Activated T-cell treated with anti-CD3 and anti-CD28 coated beads for 4 hours (primary cell): ENCODE measurements at regions not wholly inside any gene's neighbourhood (a gene's known extent, or its start where the extent isn't known, plus 50 kb on each side); places are given as distances from the start of the nearest gene placed in this dataset.

Source experiments
- DNase-seq: peaks from one replicate; pipeline ENCODE4 v3.0.0-alpha.2; 2020

DNA sequence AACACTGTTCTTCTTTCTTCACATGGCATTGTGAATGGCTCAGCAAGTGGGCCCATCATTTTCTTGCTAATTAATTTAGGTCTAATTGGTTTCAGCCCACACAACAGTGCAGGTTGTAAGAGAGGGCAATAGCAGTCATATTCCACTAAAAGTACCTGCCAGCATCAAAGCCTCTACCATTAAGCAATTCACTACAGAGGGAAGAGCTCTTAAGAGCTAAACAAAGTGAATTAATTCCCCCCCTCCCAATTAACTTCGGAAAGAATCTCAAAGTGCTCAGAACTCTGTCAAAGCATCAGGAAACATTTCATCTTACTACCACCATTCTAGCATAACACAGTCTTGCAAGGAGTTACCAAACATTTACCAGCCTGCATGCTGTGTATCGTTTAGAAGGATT is 133.9 kb upstream of the UBASH3B start:
- DNase-seq = no peak

DNA sequence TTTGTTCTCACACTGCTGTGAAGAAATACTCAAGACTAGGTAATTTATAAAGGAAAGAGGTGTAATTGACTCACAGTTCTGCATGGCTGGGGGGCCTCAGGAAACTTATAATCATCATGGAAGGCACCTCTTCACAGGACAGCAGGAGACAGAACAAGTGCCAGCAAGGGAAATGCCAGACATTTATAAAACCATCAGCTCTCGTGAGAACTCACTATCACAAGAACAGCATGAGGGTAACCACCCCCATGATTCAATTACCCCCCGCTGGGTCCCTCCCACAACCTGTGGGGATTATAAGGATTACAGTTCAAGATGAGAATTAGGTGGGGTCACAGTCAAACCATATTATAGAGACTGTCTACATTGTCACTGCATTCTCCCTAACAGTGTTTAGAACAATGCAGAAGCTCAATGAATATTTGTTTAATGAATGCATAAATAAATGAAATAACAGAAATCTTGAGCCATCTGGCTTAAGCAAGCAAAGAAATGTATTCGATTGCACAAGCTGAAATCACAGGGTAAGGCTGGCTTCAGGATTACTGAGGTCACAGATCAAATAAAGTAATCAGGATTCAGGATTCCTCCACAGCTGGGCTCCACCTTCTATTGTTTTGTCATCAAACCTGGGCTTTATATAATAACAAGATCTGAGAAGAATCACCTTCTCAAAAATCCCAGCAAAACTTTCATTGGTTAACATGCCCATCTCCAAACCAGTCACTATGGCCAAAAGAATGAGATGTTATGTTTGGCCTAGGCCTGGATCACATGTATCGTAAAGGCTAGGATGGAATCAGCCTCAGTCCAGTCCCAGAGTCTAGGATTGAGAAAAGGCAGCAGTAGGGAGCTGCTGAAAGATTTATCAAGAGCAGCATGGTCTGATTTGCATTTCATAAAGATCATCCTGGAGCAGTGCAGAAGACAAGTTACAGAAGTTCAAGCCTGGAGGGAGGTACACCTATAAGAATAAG is 137.8 kb upstream of the UBASH3B start:
- DNase-seq = no peak

DNA sequence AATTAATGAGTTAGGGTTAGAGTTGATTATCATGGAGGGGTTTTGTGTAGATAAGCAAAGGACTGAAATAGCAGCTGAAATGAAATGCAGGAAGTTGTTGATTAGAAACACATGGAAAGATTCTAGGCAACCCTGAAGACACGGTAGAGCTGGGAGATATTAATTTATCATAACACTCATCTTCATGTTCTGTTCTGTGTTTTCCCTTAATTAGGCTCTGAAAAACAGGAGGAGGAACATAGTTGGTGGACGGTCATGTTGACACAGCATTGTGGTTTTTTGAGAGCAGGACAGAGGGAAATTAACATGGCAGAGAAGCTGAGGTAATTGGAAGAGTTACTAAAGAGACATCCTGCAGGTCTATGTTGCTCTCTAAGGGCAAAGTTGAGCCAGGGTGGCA is 138.8 kb upstream of the UBASH3B start:
- DNase-seq = no peak

DNA sequence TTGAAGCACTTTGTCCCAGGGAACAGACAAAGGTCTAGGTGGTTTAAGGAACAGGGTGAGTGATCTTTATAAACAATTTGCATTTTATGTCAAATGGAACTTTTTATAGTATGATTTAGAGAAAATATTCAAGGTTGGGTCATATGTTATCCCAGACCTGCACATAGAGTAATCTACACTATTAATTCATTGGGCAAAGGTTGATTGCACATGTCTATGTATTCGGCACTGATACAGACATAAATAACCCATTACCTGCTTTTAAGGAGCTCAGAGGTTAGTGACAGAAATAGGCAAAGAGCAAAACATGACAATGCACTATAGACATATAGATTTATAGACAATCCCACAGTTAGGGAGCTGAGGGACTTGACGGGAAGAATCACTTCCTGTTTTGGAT is 141.5 kb upstream of the UBASH3B start:
- DNase-seq = no peak

DNA sequence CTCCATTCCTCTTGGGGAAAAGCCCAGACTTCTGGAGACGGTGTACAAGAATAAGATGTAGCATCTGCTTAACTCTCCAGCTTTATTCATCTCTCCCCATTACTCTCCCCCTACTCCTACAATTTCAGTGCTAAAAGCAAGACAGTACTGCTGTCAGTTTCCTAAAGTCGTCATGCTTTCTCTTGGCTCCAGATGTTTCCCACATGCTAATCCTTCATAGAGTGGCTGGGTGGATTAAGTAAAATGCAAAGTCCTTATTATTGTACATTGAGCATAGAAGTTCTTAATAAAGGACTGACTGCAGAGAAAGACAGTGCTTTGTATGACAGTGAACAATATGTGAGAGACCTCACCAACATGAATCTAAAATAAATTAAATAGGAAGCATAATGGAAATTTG is 142.2 kb upstream of the UBASH3B start:
- no peak for DNase-seq

DNA sequence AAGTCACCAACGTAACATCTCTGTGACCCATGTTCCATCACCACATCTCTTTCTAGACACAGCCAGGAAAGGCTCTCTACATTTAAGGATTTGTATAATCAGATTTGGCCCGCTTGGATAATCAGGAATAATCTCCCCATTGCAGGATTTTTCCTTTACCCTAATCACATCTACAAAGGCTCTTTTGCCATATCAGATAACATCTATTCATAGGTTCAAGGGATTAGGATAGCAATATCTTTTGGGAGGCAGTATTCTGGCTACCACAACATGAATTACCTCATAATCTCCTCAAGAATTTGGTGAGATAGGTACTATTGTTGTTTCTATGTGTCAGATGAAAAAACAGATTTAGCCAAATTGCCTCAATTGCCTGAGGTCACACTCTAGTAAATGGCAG is 142.8 kb upstream of the UBASH3B start:
- DNase-seq = no peak

DNA sequence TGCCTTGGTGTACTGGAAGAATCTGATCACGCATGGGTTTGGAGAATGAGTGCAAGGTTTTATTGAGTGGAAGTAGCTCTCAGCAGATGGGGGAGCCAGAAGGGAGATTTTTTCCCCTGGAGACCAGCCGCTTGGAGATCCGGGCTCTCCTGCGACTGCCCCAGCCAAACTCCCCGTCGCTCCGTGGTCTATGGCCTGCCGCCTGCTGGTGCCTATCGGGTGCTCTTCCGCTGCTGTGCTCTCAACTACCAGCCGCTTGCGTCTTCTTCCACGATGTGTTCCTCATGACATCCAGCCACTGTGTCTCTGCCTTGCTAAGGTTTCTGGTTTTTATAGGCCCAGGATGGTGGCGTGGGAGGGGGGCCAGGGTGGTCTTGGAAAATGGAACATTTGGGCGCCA is 145.6 kb upstream of the UBASH3B start:
- DNase-seq = no peak

DNA sequence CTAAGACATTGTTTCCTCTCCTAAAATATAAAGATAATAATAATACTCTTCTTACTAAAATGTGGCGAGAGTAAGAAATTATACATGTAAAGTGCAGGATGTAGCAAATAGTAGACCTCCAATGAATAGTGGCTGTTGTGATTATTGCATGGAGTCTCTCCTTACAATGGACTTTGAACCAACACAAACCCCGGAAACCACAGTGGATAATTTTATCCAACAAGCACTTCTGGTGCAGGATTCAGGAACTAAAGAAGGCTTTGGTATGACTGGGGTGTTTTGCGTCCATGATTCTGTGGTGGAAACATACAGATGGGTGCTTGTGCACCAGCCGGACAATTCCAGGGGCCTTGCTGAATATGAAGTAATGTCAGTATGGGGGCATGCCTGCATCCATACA is 146.4 kb upstream of the UBASH3B start:
- DNase-seq = no peak

DNA sequence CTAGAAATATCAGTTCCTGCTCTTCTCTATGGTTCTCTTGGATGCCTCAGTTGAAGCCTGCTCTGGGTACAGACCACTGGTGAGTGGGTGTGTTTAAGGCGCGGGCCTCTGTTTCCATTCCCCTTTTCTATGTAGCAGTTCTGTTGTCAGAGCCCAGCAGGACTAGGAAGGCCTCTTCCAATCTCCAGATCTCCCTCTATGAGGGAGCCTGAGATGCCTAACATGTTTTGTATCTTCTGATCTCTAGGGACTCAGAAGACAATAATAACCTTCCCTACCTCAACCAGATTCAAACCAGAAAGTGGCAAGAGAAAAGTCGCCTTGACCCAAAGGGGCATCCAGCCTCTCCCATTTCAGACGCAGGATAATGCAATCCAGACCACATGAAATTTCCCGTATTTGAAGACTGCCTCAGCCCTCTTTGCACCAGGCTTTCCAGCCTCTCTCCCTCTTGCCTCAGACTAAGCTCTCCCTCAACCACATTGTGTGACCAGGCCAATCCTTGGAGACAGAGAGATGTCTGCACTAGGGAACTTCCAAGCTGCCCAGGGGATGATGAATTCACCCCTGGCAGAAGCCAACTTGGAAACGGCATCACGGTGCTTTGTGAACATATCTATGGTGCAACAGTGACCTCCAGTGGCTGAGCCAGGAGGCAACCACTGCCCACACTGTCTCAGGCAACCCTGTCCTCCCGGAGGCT is 150.1 kb upstream of the UBASH3B start:
- peak; percentile 8 for DNase-seq

DNA sequence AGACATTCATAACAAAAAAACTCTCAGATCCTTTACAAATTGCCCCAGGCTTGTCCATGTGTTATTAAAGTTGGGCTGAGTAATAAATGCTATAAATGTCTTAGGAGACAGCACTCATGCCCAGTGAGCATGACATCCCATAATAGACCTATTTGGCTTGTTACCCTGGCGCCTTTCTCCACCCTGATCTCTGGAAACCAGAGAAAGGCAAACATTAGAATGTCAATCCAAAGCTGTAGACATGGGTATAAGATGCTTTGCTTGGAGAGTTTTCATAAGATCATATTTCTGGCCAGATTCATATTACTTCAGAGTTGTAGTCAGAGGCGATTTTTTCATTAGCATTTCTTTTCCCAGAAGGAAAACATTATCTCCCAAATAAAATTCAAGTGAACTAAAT is 161.3 kb upstream of the UBASH3B start:
- no peak for DNase-seq

DNA sequence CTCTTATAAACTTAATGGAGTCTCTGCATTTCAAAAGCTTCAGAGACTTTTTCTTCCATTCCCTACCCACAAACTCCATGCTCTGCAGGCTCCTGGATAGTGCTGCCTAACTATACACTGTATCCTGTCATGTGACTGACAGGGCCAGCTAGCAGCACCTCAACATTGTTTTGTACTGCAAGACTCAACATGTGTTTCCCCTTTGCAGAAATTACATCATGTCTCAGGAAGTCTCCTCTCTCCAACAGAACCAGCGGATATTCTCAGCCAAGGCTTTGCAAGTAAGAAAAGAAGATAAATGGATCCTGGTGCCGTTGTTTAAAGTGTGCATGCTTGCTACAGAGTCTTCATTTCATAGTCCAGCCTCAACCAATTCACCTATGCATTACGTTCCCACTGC is 164.0 kb upstream of the UBASH3B start:
- no peak for DNase-seq

DNA sequence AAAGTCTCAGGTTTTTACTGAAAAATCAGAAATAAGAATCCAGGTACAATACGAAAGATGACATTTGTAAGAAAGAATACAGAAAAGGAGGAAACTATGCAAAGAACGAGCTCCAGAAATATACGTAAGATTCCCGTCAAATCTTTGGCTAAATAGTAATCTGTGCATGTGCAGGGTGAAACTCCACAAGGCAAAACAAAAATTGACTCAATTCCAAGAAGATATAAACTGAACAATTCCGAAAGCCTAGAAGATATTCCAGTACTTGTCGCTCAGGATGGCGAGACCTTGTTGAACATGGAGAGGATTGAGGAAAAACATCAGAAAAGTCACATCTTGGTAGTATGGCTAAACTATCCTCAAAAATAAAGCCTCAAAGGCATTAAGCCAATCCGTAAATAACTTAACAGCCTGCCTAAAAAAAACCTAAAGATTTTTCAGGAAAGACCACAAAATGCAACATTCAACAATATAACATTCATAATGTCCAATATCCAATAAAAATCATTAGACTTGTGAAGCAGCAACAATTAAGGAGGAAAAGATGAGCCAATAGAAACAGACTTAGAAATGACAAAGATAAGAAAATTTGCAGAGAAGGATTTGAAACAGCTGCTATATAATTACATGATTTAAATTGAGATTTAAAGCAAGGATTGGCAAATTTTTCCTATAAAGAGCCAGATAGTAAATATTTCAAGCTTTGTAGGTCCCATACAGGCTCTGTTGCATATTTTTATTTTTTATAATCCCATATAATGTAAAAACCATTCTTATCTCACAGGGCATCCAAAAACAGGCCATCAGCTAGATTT is 166.4 kb upstream of the UBASH3B start:
- DNase-seq = no peak

DNA sequence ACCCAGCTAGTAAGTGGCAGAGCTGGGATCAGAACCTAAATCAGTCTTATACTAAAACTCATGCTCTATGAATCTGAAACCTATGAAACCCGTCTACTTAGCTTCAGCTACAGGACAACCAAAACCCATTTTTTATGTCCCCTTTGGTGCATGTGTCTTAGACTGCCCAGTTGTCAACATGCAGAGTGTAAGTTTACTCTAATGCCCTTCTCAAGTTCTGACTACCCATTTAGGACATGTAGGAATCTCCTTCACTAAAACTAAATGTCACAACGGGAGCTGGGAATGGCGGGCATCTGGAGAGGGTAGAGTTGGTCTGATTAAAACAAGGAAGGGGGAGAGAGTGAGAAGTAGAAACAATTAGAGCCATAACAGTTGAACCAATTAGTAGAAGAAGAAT is 167.9 kb upstream of the UBASH3B start:
- no peak for DNase-seq

DNA sequence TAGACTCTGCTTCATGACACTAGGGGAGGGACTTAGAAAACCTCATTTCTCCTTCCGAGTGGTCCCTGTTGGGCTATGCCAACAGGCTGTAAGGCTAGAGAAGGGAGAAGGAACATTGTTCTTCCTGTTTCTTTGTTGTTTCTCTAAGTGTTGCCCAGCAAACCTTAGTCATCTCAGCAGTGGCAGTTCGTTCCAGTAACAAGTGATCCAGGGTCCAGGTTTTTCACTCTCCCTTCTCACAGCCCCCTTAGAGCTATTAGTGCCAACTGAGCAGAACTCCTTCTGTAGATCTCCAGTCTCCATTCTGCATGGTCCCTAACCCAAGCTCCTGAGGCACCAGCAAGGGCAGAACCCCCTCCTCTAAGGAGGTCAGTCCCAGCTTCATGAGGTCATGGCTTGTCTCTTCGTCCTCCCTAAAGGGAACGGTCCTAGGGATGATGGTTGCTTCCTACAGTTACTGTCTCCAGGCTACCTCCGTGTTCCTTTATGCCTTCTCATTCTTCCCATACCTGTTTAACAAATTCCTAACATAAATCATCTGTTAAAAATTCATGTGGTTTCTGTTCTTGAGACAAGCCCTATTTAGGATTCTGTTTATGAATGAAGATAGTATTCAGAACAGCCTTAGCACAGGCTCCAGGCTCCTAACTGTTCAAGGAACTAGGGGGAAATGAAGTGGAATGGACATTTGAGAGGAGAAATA is 168.6 kb upstream of the UBASH3B start:
- no peak for DNase-seq

DNA sequence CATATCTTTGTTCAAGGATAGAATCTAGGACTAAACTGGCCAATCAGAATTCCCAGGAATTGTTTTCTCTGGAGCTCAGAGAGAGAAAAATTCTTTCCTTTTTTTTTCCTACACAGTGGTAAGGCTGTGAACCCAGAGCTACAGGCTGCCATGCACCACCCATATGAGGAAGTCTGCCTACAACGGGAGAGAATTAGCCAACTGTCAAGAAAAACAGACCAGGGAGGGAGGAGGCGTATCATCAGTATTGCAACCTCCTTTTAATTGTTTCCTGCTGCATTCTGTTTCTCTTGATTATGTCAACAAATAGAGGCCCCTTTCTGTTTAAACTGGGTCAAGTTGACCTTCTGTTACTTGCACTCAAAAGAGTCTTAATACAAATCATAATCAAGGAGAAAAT is 176.5 kb upstream of the UBASH3B start:
- DNase-seq = no peak

DNA sequence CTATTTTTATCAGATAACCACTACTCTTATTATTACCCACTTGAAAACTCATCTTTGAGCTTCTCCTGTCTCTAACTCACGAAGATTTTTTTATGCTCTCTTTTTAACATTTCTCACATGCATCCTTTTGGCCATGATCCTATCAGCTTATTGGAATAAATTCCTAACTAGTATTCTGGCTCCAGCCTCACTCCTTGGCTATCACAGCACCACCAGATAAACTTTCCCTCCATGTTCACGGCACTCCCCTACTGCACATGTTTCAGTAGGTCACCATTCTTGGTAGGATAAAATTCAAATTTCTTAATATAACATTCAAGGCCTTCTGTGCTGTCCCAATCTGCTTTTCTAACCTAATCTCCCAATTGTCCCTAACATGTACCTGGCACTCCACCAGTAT is 186.6 kb upstream of the UBASH3B start:
- DNase-seq = no peak

DNA sequence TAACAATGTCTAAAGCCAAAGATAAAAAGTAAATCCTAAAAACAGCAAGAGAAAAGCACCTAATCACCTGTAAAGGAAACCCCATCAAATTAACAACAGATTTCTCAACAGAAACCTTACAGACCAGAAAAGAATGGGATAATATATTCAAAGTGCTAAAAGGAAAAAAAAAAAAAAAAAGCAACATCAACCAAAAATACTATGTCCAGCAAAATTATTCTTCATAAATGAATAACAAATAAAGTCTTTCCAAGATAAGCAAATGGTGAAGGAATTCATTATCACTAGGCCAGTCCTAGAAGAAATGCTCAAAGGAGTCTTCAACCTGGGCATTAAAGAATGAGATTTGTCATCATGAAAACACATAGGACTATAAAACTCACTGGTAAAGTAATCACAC is 192.0 kb upstream of the UBASH3B start:
- DNase-seq = no peak

DNA sequence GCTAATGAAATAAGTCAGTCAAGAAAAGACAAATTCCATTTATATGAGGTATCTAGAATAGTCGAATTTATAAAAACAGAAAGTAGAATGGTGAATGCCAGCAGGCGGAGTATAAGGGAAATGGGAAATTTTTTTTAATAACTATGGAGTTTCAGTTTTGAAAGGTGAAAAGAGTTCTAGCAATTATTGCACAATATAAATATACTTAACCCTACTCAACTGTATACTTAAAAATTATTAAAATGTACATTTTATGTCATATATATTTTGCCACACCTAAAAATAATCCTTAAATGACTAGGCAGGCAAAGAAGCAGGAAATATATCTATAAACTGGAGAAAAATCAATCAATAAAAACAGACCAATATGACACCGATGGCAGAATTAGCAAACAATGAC is 196.5 kb upstream of the UBASH3B start:
- DNase-seq = no peak

DNA sequence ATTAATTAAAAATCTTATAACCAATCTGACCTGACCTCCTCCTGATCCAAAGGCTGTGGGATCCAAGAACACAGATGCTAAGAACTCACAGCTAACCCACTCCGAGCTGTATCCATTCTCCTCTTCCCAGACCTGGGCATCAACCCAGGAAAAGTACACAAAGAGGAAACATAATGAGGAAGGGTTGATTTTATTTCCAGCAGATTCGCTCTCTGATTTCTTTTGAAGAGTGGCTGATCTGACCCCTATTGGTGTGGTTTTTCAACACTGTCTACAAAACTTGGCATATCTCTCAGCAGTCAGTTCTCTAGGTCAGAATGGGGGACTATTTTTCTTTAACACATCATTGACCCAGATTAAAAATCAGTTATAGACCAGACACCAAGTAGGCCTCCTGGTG is 201.9 kb upstream of the UBASH3B start:
- no peak for DNase-seq

DNA sequence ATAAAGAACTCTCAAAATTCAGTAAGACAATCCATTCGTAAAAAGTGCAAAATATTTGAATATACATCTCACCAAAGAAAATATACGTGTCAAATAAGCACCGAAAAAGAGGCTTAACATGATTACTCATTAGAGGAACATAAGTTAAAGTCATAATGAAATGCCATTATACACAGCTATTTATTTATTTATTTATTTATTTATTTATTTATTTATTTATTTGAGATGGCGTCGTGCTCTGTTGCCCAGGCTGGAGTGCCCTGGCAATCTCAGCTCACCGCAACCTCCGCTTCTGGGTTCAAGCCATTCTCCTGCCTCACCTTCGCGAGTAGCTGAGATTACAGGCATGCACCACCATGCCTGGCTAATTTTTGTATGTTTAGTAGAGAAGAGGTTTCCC is 203.6 kb upstream of the UBASH3B start:
- DNase-seq = no peak

DNA sequence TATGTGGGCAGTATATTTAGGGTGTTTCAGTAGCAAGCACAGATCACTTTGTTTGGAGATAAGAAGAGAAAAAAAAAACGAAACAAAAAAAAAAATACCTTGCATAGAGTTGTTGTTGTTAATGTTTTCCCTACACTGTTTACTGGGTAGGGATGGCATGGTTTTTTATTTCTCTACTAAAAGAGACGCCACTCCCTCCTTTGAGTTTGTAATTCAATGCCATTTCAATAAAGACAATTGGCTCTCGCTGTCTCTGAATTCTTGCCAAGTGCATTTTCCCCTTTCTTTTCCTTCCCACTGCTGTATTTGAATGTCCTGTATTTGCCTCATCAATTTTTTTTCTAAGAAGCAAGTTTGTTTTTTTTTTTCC is 213.9 kb upstream of the UBASH3B start:
- no peak for DNase-seq

DNA sequence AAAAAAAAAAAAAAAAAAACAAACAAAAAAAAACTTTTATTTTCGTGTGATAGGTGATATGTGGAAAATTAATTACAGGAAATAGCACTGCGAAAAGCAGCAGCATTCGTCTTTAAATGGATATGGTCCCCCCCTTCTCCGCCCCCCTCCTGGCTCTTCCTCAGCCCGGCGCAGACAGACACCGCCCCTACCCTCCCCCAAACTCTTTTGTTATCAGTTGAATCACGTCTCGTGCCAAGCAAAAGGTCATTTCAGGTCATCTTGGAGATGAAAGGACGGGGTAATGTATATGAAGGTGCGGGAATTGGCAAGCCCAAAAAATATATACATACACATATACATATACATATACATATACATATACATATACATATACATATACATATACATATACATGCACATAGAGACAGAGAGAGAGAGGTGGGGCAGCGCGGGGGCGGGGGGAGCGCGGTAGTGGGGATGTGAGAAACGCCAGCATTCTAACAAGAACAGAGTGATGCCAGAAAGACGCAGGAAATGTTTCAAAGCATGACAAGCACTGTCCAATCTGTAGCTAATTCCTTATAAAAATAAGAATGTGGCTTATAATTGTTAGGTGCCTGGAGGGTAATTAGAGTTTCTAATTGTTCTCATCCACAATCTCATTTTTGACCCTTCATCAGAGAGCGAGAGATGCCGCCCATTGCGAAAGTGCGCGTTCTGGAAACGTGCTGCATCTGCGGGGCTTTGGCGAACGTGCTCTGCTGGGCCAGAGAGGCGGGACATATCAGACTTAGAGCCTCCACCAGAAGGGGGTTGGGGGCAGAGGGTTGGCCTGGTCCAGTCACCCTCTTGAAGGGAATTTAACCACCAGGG is 214.5 kb upstream of the UBASH3B start:
- DNase-seq = no peak
